ENCODE measurements at regions not wholly inside any gene's neighbourhood (a gene's known extent, or its start where the extent isn't known, plus 50 kb on each side); places are given as distances from the start of the nearest gene placed in this dataset.

- Histone ChIP-seq H3K4me3 (no peak overlapping the region), H3K9me3 (no peaks in the 10 kb centered on the region), H3K36me3 (no peaks in the 10 kb centered on the region), H3K27me3 (no peaks in the 10 kb centered on the region), H3K4me1 (no peaks in the 10 kb centered on the region), H3K27ac (no peak overlapping the region)
- no peak for DNase-seq
- TF ChIP-seq POLR2A (IDR thresholded peaks at IDR 0.05) (no peak), CTCF (IDR thresholded peaks at IDR 0.05) (no peak)
Measured at GRCh38 chr3:124043023-124043422, 51.1 kb upstream of the ROPN1 start.

- Histone ChIP-seq H3K9me3 (no peaks in the 10 kb centered on the region), H3K4me3 (no peak overlapping the region), H3K27ac (no peak overlapping the region), H3K4me1 (no peaks in the 10 kb centered on the region), H3K36me3 (no peaks in the 10 kb centered on the region), H3K27me3 (no peaks in the 10 kb centered on the region)
- TF ChIP-seq POLR2A (IDR thresholded peaks at IDR 0.05) (no peak), CTCF (IDR thresholded peaks at IDR 0.05) (no peak)
- no peak for DNase-seq
Measured at GRCh38 chr3:124044956-124045355, 53.0 kb upstream of the ROPN1 start.

- no peak for TF ChIP-seq CTCF (IDR thresholded peaks at IDR 0.05)
- TF ChIP-seq POLR2A (IDR thresholded peaks at IDR 0.05) = no peak
- no peaks in the 10 kb centered on the region for H3K4me1 ChIP-seq
- no peak overlapping the region for H3K27ac ChIP-seq
- no peaks in the 10 kb centered on the region for H3K9me3 ChIP-seq
- no peak overlapping the region for H3K4me3 ChIP-seq
- H3K27me3 ChIP-seq = no peaks in the 10 kb centered on the region
- no peaks in the 10 kb centered on the region for H3K36me3 ChIP-seq
- no peak for DNase-seq
Measured at GRCh38 chr3:124048967-124049798, 57.3 kb upstream of the ROPN1 start.

GRCh38 chr3:124051636-124052035 is 59.7 kb upstream of the ROPN1 start:
- DNase-seq = no peak
- H3K4me3 ChIP-seq = no peak overlapping the region
- no peaks in the 10 kb centered on the region for H3K9me3 ChIP-seq
- no peaks in the 10 kb centered on the region for H3K36me3 ChIP-seq
- H3K4me1 ChIP-seq = no peaks in the 10 kb centered on the region
- H3K27me3 ChIP-seq = no peaks in the 10 kb centered on the region
- TF ChIP-seq POLR2A (IDR thresholded peaks at IDR 0.05) (no peak), CTCF (IDR thresholded peaks at IDR 0.05) (no peak)
- no peak overlapping the region for H3K27ac ChIP-seq

GRCh38 chr3:124053871-124054270 is 61.9 kb upstream of the ROPN1 start:
- H3K27me3 ChIP-seq = no peaks in the 10 kb centered on the region
- no peak for DNase-seq

More at GRCh38 chr3:124053871-124054270, 61.9 kb upstream of the ROPN1 start:
- H3K4me3 ChIP-seq = no peak overlapping the region
- H3K36me3 ChIP-seq = no peaks in the 10 kb centered on the region
- H3K27ac ChIP-seq = no peak overlapping the region
- no peaks in the 10 kb centered on the region for H3K4me1 ChIP-seq
- TF ChIP-seq POLR2A (IDR thresholded peaks at IDR 0.05) = no peak
- TF ChIP-seq CTCF (IDR thresholded peaks at IDR 0.05) = no peak
- no peaks in the 10 kb centered on the region for H3K9me3 ChIP-seq

All from Peyer's patch (tissue), 4 donors.